Calu3 (cell line): ENCODE measurements at regions not wholly inside any gene's neighbourhood (a gene's known extent, or its start where the extent isn't known, plus 50 kb on each side); places are given as distances from the start of the nearest gene placed in this dataset.

Source experiments
- BruUV-seq: library from RNA; stranded (reverse); fragments of 400-500 nt; replicated peaks from 2 replicates; lab custom pipeline; 2021; lab: Mats Ljungman, UMichigan
- CTCF ChIA-PET: fragments of 300-600 bp; sonication (Branson Sonifier 250); formaldehyde crosslinking; loops from one replicate; lab custom pipeline; 2022; ENCODE audit warnings: antibody characterized with exemption; lab: Charles Lee
- DNase-seq: peaks from one replicate; pipeline ENCODE4 v3.0.0; 2022
- H3K27ac Mint-ChIP-seq: one replicate; pipeline ENCODE4 v1.8.0; 2022; ENCODE audit warnings: mixed read lengths; ENCODE audit not compliant: unreplicated experiment
- H3K27me3 Mint-ChIP-seq: one replicate; pipeline ENCODE4 v1.8.0; 2022; ENCODE audit warnings: mixed read lengths; ENCODE audit not compliant: unreplicated experiment
- H3K36me3 Mint-ChIP-seq: one replicate; pipeline ENCODE4 v1.8.0; 2022; ENCODE audit warnings: mild to moderate bottlenecking, moderate library complexity, mixed read lengths; ENCODE audit not compliant: insufficient read depth, unreplicated experiment
- H3K4me1 Mint-ChIP-seq: one replicate; pipeline ENCODE4 v1.8.0; 2022; ENCODE audit warnings: mild to moderate bottlenecking, low read depth, mixed read lengths; ENCODE audit not compliant: unreplicated experiment
- H3K4me3 Mint-ChIP-seq: one replicate; pipeline ENCODE4 v1.8.0; 2022; ENCODE audit warnings: mild to moderate bottlenecking, low read depth, moderate library complexity, mixed read lengths; ENCODE audit not compliant: unreplicated experiment
- H3K9me3 Mint-ChIP-seq: one replicate; pipeline ENCODE4 v1.8.0; 2022; ENCODE audit warnings: low read depth, mixed read lengths; ENCODE audit not compliant: unreplicated experiment
- intact Hi-C: fragments of 100-400 bp; cut with micrococcal nuclease; formaldehyde crosslinking; loops from one replicate; pipeline ENCODE4 v1.10.0; 2022; ENCODE audit not compliant: unreplicated experiment
- TF ChIP-seq, protein P1 (sequence below): fragments of 200-600 bp; IDR thresholded peaks from one replicate; pipeline ENCODE4 v1.8.0; 2022; ENCODE audit warnings: antibody characterized with exemption; ENCODE audit not compliant: unreplicated experiment

DNA sequence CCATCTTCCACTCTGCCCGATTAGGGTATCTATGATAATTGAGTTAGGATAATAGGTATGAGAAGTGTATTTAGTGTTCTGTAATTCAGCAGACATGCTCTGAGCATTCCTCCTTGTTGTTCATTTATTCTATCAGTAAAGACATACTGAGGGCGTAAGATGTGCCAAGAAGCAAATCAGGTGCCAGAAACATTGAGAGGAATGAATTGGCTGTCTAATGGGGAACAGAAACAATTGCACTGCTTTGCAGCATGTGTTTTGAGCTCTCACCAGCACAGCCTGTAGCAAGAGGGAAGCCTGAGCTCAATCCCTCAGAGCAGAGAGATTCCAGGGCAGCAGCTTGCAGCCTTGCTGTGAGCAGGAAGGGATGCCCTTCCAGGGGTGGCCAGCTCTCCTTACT, 589.3 kb downstream of the BCL11B start:
- Mint-ChIP-seq H3K9me3 (peaks cover 6% of the 10 kb centered on the region), H3K4me1 (no peaks in the 10 kb centered on the region), H3K36me3 (no peaks in the 10 kb centered on the region), H3K27ac (no peak overlapping the region), H3K4me3 (no peak overlapping the region), H3K27me3 (no peaks in the 10 kb centered on the region)
- CTCF ChIA-PET: no interaction called here
- intact Hi-C loops: no loop called here
- no TSS peak for BruUV-seq
- no peak for DNase-seq
- TF ChIP-seq, protein P1, sequence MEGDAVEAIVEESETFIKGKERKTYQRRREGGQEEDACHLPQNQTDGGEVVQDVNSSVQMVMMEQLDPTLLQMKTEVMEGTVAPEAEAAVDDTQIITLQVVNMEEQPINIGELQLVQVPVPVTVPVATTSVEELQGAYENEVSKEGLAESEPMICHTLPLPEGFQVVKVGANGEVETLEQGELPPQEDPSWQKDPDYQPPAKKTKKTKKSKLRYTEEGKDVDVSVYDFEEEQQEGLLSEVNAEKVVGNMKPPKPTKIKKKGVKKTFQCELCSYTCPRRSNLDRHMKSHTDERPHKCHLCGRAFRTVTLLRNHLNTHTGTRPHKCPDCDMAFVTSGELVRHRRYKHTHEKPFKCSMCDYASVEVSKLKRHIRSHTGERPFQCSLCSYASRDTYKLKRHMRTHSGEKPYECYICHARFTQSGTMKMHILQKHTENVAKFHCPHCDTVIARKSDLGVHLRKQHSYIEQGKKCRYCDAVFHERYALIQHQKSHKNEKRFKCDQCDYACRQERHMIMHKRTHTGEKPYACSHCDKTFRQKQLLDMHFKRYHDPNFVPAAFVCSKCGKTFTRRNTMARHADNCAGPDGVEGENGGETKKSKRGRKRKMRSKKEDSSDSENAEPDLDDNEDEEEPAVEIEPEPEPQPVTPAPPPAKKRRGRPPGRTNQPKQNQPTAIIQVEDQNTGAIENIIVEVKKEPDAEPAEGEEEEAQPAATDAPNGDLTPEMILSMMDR: no peak

GRCh38 chr14:98684468-98684867, 587.5 kb downstream of the BCL11B start:
- Mint-ChIP-seq H3K4me1 (no peaks in the 10 kb centered on the region), H3K36me3 (no peaks in the 10 kb centered on the region), H3K27ac (no peak overlapping the region), H3K9me3 (peaks cover 3% of the 10 kb centered on the region), H3K27me3 (no peaks in the 10 kb centered on the region), H3K4me3 (no peak overlapping the region)
- BruUV-seq: no TSS peak
- CTCF ChIA-PET: no interaction called here
- intact Hi-C loops: no loop called here
- no peak for DNase-seq
- TF ChIP-seq, protein P1: no peak

DNA sequence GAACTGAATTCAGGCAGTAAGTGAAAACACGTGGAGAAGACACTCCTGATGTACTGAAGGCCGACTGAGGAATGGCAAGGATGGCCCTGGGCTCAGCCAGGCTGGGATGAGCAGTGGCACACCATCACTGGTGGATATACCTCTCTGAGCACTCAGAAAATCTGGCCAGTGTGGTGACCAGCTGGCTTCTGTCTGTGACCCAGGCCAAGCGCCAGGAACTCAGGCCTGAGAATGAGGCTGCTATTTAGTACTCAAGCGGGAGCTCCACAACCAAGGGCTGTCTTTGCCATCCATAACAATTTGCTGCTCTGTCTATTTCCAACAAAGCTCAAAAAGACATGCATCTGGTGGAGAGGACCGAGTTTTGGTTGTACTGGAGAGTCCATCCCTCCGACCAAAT, 586.3 kb downstream of the BCL11B start:
- Mint-ChIP-seq H3K9me3 (peaks cover 3% of the 10 kb centered on the region), H3K27ac (no peak overlapping the region), H3K27me3 (no peaks in the 10 kb centered on the region), H3K4me3 (no peak overlapping the region), H3K4me1 (no peaks in the 10 kb centered on the region), H3K36me3 (no peaks in the 10 kb centered on the region)
- CTCF ChIA-PET: interaction anchor here (0.5 kb wide), 1 partner anchor 1917 kb away, joined by 6 read pairs; no protein-coding TSS in a partner anchor
- BruUV-seq: no TSS peak
- TF ChIP-seq, protein P1: no peak
- no peak for DNase-seq
- intact Hi-C loops: no loop called here

DNA sequence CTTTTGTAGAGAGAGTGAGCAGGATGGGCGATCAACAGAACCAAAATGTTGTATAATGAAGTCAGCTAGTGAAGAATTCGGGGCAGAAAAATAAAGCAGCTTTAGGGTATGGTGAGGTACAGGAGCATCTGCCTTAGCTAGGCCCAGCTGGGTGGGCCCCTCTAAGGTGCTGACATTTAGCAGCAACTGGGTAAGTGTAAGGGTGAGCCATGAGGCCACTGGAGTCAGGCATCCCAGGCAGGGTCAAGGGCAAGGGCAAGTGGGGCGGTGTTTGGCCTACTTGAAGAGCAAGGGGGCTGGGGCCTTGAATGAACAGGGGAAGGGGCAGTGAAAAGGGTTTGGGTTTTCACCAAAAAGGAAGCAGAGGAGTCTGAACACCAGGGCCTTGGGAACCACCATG, 583.6 kb downstream of the BCL11B start:
- TF ChIP-seq, protein P1: no peak
- Mint-ChIP-seq H3K36me3 (no peaks in the 10 kb centered on the region), H3K27me3 (no peaks in the 10 kb centered on the region), H3K27ac (no peak overlapping the region), H3K4me3 (no peak overlapping the region), H3K9me3 (peaks cover 3% of the 10 kb centered on the region), H3K4me1 (no peaks in the 10 kb centered on the region)
- BruUV-seq: no TSS peak
- CTCF ChIA-PET: no interaction called here
- DNase-seq: no peak
- intact Hi-C loops: no loop called here
